ENCODE measurements at regions not wholly inside any gene's neighbourhood (a gene's known extent, or its start where the extent isn't known, plus 50 kb on each side); places are given as distances from the start of the nearest gene placed in this dataset.

GRCh38 chrX:128897621-128898020, 625.7 kb downstream of the SMARCA1 start:
- TF ChIP-seq CTCF (IDR thresholded peaks at IDR 0.05; ENCODE audit: insufficient read depth, low read depth, low read length, missing control alignments), result no peak
- H3K4me3 ChIP-seq (ENCODE audit: low read length), result no peak overlapping the region
- no peak for DNase-seq (ENCODE audit: low read depth)

- TF ChIP-seq CTCF (IDR thresholded peaks at IDR 0.05; ENCODE audit: insufficient read depth, low read depth, low read length, missing control alignments), result no peak
- no peak for DNase-seq (ENCODE audit: low read depth)
- H3K4me3 ChIP-seq (ENCODE audit: low read length), result no peak overlapping the region
Measured at GRCh38 chrX:128891554-128891953, 631.7 kb downstream of the SMARCA1 start.

GRCh38 chrX:128884430-128884829, 638.9 kb downstream of the SMARCA1 start:
- no peak overlapping the region for H3K4me3 ChIP-seq (ENCODE audit: low read length)
- DNase-seq (ENCODE audit: low read depth), result no peak
- TF ChIP-seq CTCF (IDR thresholded peaks at IDR 0.05; ENCODE audit: insufficient read depth, low read depth, low read length, missing control alignments), result no peak

GRCh38 chrX:128883650-128884049, 639.6 kb downstream of the SMARCA1 start:
- no peak for TF ChIP-seq CTCF (IDR thresholded peaks at IDR 0.05; ENCODE audit: insufficient read depth, low read depth, low read length, missing control alignments)
- DNase-seq (ENCODE audit: low read depth), result no peak
- no peak overlapping the region for H3K4me3 ChIP-seq (ENCODE audit: low read length)

GRCh38 chrX:128870361-128870760, 652.9 kb downstream of the SMARCA1 start:
- no peak overlapping the region for H3K4me3 ChIP-seq (ENCODE audit: low read length)
- DNase-seq (ENCODE audit: low read depth), result no peak
- TF ChIP-seq CTCF (IDR thresholded peaks at IDR 0.05; ENCODE audit: insufficient read depth, low read depth, low read length, missing control alignments), result no peak

- TF ChIP-seq CTCF (IDR thresholded peaks at IDR 0.05; ENCODE audit: insufficient read depth, low read depth, low read length, missing control alignments), result no peak
- no peak overlapping the region for H3K4me3 ChIP-seq (ENCODE audit: low read length)
- no peak for DNase-seq (ENCODE audit: low read depth)
Measured at GRCh38 chrX:128862557-128862956, 660.7 kb downstream of the SMARCA1 start.

- TF ChIP-seq CTCF (IDR thresholded peaks at IDR 0.05; ENCODE audit: insufficient read depth, low read depth, low read length, missing control alignments), result no peak
- no peak for DNase-seq (ENCODE audit: low read depth)
- H3K4me3 ChIP-seq (ENCODE audit: low read length), result no peak overlapping the region
Measured at GRCh38 chrX:128848374-128848773, 674.9 kb downstream of the SMARCA1 start.

All from epithelial cell of esophagus (primary cell).